HG02840 (cell line): ENCODE measurements at regions not wholly inside any gene's neighbourhood (a gene's known extent, or its start where the extent isn't known, plus 50 kb on each side); places are given as distances from the start of the nearest gene placed in this dataset.

Source experiments
- ATAC-seq: cut with Tn5 transposase; IDR thresholded peaks from one replicate; pipeline ENCODE4 v1.9.1; 2021; ENCODE audit warnings: mild to moderate bottlenecking, moderate library complexity, moderate number of reproducible peaks; ENCODE audit not compliant: unreplicated experiment, low FRiP score

DNA sequence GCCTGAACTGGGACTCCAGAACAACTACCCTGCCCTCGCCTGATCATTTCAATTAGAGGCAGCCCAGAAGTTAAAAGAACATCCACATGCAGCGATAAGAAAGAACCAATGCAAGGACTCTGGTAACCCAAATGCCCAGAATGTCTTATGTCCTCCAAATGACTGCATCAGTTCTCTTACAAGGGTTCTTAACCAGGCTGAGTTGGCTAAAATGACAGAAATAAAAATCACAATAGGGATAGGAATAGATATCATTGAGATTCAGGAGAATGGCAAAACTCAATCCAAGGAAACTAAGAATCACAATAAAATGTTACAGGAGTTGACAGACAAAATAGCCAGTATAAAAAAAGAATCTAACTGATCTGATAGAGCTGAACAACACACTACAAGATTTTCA, 80.1 kb upstream of the PTGFR start:
- no peak for ATAC-seq

DNA sequence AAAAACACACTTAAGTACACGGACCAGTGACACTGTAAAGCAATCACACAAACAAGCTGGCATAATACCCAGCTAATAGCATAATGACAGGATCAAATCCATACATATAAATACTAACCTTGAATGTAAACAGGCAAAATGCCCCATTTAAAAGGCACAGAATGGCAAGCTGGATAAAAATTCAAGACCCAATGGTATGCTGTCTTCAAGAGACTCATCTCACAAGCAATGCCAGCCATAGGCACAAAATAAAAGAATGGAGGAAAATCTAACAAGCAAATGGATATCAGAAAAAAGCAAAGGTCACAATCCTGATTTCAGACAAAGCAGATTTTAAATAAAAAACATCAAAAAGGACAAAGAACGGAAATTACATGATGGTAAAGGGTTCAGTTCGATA, 79.1 kb upstream of the PTGFR start:
- no peak for ATAC-seq

DNA sequence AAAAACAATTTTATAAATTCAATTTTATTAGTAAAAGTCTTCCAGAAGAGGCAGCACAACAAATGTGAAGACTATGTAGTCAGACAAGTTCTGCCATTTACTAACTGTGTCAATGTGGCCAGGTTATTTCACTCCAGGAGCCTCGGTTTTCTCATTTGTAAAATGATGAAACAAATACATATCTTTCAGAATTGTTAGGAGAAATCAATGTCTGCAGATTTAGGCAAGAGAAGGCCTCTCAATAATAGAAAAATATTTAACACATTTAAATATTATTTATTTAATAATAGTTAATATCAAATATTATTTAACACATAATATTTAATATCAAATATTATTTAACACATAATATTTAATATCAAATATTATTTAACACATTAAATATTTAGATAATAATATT, 75.6 kb upstream of the PTGFR start:
- no peak for ATAC-seq

DNA sequence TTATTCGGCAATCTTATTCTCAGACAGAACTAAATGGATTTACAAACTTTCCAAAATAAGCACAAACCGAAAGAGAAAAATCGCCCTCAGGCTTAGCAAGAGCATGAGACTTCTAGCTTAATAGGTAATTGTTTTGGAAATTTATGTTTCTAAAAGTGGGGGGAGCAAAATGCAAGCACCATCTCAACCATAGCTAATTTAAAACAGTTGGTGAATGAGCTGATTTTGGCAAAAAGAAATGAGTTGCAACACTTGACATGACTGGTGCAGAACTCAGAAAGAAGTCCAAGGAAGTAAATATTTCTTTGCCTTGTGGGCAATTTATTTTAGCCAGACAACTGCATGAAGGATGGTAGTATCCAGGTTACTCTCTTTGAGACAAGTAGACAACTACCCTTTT, 71.5 kb upstream of the PTGFR start:
- no peak for ATAC-seq

DNA sequence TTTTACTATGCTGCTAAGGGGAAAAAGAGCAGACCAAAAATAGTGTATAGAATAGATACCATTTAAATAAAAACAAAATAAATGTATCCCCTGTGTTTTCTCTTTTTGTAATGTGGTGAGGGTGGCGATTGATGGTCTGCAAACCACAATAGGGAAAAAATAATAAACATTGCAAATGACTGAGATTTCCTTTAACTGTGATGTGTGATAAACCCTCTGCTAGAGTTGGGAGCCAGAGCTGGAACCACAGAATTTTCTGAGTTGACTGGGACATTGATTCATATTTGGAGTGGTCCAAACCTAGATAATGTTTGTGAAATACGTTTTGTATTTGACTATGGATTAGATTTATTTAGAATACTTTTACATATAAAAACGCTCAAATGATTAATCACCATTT, 70.6 kb upstream of the PTGFR start:
- ATAC-seq: no peak

DNA sequence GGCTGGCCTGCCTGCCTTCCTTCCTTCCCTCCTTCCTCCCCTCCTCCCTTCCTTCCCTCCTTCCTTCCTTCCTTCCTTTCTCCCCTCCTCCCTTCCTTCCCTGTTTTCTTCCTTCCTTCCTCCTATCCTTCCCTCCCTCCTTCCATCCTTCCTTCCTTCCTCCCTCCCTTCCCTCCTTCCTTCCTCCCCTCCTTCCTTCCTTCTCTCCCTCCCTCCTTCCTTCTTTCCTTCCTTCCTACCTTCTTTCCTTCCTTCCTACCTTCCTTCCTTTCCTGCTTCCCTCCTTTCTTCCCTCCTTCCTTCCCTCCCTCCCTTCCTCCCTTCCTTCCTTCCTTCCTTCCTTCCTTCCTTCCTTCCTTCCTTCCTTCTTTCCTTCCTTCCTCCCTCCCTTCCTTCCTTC, 70.1 kb upstream of the PTGFR start:
- no peak for ATAC-seq

DNA sequence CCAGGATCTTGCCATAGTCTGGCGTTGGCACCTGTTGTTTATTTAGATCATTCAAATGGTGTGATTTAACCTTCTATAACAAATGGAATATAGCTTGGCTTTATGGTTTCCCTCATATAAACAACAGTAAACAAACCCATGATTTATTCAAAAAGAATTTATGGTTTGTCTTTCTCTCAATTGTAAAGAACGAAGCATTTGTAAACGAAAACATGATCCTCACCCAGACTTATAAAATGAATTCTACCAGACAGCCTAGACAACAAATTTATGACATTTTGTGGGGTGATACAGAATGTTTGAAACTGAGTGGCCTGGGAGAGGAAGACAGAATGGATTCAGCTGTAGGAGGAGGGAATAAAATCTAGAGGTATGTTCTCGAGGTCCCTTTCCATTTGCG, 66.1 kb upstream of the PTGFR start:
- no peak for ATAC-seq

DNA sequence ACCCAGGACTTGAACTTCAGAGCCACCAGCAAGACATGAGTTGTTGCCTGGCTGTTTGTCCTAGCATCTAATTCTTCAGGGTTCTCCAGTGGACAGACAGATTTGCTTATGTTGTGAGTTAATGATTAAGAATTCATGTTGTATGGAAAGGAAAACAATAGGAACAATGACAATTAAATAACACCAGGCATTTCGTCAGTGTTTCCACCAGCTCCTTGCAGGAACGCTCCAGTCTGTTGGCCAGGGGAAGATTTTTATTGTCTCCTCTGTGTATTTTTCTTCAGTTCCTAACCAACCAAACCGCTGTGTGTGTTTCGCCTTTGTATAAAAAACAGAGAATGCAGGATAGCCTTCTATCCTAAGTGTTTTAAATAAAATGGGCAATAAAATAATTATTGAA, 64.4 kb upstream of the PTGFR start:
- no peak for ATAC-seq

GRCh38 chr1:78427506-78427905, 63.3 kb upstream of the PTGFR start:
- no peak for ATAC-seq

DNA sequence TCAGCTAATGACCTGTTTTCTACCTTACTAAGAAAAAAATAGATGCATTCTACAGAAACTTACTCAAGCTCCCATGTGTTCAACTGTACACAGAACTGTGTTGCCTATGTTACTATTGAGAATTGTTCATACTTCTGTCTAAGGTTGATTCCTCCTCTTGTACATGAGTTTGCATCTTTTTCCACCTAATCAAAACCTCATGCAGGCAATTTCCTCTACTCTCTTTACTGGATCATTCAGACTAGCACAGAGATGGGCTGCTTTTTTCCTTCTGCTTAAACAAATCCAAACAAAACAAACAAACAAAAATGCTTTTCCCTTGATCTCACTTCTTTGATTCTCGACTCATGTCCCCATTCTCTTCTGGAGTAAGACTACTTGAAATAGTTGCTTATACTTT, 58.8 kb upstream of the PTGFR start:
- ATAC-seq: no peak

DNA sequence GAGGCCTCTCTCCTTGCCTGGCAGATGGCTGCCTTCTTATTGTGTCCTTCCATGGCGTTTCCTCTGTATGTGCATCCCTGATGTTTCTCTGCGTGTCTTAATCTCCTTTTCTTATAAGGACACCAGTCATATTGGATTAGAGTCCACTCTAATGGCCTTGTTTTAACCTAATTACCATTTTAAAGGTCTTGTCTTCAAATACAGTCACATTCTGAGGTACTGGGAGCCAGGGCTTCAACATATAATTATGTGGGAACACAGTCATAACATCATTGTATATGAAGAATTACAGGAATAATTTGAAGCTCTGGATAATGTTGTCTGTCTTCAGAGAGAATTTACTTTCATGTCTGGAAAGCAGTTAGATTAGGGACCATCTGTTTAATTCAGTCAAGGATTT, 56.4 kb upstream of the PTGFR start:
- no peak for ATAC-seq

DNA sequence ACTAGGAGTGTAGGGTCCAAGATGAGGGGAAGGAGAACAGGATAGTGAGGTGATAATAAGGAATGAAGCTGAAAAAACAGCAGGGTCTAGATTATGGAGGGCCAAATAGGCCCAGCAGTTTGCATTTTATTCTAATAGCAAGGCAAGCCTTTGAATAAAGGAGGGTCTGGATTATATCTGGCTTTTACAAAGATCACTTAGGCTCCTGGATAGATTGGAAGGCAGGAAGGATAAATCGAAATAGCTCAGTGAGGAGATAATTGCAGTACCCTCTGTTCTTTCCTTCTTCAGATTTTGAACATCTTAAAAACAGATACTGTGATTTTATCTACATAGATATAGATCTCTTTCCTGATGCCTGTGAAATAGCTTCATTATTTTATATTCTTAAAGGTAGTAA, 53.8 kb upstream of the PTGFR start:
- no peak for ATAC-seq

DNA sequence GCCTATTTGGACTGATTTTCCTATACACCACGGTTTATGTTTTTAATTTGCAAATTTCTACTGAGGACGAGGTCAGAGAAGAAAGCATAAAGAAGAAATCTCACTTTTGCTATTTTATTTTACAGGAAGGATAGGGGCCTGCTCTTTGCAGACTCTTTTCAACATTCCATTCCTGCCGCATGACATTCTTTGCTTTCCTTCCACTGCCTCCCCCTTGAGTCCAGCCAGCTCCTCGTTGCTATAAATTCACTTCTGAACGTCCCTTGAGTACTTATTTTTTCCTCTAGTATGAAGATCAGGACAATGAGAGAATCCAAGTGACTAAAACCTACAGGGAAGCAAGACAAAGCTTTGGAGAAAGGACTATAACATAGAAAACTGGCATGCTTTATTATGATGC, 53.4 kb upstream of the PTGFR start:
- ATAC-seq: no peak

GRCh38 chr1:78437941-78438340, 52.8 kb upstream of the PTGFR start:
- no peak for ATAC-seq

GRCh38 chr1:78440381-78440793, 50.4 kb upstream of the PTGFR start:
- no peak for ATAC-seq
